ENCODE measurements at regions not wholly inside any gene's neighbourhood (a gene's known extent, or its start where the extent isn't known, plus 50 kb on each side); places are given as distances from the start of the nearest gene placed in this dataset.

DNA sequence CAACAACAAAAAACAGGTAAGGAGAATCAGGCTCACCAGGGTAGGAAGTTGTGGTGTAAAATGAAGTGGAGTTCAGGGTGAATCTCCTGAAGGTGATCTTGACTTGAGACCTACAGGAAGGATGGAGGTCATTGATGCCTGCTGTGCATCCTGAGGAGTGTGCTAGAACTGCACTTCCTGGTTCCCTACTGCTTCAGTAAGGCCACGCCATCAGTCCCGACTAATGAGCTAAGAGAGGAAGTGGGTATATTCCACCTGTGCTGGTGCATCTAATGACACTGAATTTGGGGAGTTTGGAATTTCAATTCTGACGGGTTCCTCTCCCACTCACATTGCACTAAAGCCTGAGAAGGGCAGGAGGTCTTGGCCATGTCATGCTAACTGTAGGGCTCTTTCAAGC is 349.3 kb upstream of the SLC14A2 start:
- no TSS peak for BruUV-seq (replicated peaks)
- Histone ChIP-seq H3K9me3 (ENCODE audit: control insufficient read depth, insufficient read depth, low read depth, low read length) (no peaks in the 10 kb centered on the region), H3K4me1 (ENCODE audit: control insufficient read depth, insufficient read depth, low read length) (no peaks in the 10 kb centered on the region), H3K27me3 (ENCODE audit: control insufficient read depth, insufficient read depth, low read length) (no peaks in the 10 kb centered on the region), H3K27ac (ENCODE audit: low read length) (no peak overlapping the region), H3K36me3 (ENCODE audit: control insufficient read depth, insufficient read depth, low read length) (no peaks in the 10 kb centered on the region), H3K4me3 (ENCODE audit: low read depth in 2 of 2, low read length in 2 of 2) (no peak overlapping the region)
- ChIA-PET POLR2A (no interaction called here), CTCF (no interaction called here)
- DNase-seq (ENCODE audit: low read depth, low spot score) (no peak), ATAC-seq (no peak)
- TF ChIP-seq SIN3A (IDR thresholded peaks at IDR 0.05; ENCODE audit: borderline replicate concordance, insufficient read depth, low read depth, low read length) (no peak), TCF7L2 (IDR thresholded peaks at IDR 0.05; ENCODE audit: low read depth, low read length) (no peak), POLR2AphosphoS5 (IDR thresholded peaks at IDR 0.05; ENCODE audit: low read depth, low read length) (no peak)
- TF ChIP-seq, protein P1, sequence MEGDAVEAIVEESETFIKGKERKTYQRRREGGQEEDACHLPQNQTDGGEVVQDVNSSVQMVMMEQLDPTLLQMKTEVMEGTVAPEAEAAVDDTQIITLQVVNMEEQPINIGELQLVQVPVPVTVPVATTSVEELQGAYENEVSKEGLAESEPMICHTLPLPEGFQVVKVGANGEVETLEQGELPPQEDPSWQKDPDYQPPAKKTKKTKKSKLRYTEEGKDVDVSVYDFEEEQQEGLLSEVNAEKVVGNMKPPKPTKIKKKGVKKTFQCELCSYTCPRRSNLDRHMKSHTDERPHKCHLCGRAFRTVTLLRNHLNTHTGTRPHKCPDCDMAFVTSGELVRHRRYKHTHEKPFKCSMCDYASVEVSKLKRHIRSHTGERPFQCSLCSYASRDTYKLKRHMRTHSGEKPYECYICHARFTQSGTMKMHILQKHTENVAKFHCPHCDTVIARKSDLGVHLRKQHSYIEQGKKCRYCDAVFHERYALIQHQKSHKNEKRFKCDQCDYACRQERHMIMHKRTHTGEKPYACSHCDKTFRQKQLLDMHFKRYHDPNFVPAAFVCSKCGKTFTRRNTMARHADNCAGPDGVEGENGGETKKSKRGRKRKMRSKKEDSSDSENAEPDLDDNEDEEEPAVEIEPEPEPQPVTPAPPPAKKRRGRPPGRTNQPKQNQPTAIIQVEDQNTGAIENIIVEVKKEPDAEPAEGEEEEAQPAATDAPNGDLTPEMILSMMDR (IDR thresholded peaks at IDR 0.05) = no peak
- TF ChIP-seq, protein P2, sequence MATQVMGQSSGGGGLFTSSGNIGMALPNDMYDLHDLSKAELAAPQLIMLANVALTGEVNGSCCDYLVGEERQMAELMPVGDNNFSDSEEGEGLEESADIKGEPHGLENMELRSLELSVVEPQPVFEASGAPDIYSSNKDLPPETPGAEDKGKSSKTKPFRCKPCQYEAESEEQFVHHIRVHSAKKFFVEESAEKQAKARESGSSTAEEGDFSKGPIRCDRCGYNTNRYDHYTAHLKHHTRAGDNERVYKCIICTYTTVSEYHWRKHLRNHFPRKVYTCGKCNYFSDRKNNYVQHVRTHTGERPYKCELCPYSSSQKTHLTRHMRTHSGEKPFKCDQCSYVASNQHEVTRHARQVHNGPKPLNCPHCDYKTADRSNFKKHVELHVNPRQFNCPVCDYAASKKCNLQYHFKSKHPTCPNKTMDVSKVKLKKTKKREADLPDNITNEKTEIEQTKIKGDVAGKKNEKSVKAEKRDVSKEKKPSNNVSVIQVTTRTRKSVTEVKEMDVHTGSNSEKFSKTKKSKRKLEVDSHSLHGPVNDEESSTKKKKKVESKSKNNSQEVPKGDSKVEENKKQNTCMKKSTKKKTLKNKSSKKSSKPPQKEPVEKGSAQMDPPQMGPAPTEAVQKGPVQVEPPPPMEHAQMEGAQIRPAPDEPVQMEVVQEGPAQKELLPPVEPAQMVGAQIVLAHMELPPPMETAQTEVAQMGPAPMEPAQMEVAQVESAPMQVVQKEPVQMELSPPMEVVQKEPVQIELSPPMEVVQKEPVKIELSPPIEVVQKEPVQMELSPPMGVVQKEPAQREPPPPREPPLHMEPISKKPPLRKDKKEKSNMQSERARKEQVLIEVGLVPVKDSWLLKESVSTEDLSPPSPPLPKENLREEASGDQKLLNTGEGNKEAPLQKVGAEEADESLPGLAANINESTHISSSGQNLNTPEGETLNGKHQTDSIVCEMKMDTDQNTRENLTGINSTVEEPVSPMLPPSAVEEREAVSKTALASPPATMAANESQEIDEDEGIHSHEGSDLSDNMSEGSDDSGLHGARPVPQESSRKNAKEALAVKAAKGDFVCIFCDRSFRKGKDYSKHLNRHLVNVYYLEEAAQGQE (IDR thresholded peaks at IDR 0.05; ENCODE audit: insufficient read depth in 1 of 2, low read depth in 2 of 2, low read length in 1 of 2) = no peak
- intact Hi-C loops (cut with micrococcal nuclease; ENCODE audit: unreplicated experiment) (no loop called here), in situ Hi-C loops (cut with HindIII; ENCODE audit: low pct_unique_long_range_greater_than_20kb, low sequenced_read_pairs) (no loop called here)

DNA sequence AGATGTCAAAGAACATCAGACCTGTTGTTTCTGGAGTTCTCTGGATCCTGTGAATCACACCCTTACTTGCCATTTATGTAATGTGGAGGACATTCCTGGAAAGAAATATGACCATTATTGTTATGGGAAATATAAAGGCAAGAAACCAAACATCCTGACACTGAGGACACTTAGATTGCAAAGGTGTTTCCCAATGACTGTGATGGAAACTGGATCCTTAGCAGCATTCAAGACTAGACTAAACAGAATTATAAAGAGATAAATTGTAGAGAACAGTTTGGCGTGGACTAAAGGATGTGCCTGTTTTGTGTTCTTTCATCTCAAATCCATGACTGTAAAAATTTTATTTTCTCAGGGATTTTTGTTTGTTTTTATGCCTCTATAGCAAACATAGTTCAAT is 347.7 kb upstream of the SLC14A2 start:
- ATAC-seq = no peak
- TF ChIP-seq SIN3A (IDR thresholded peaks at IDR 0.05; ENCODE audit: borderline replicate concordance, insufficient read depth, low read depth, low read length) (no peak), POLR2AphosphoS5 (IDR thresholded peaks at IDR 0.05; ENCODE audit: low read depth, low read length) (no peak), TCF7L2 (IDR thresholded peaks at IDR 0.05; ENCODE audit: low read depth, low read length) (no peak)
- TF ChIP-seq, protein P2 (IDR thresholded peaks at IDR 0.05; ENCODE audit: insufficient read depth in 1 of 2, low read depth in 2 of 2, low read length in 1 of 2) = no peak
- TF ChIP-seq, protein P1 (IDR thresholded peaks at IDR 0.05) = no peak

More for the DNA sequence above, 347.7 kb upstream of the SLC14A2 start:
- Histone ChIP-seq H3K36me3 (ENCODE audit: control insufficient read depth, insufficient read depth, low read length) (no peaks in the 10 kb centered on the region), H3K27me3 (ENCODE audit: control insufficient read depth, insufficient read depth, low read length) (no peaks in the 10 kb centered on the region), H3K4me1 (ENCODE audit: control insufficient read depth, insufficient read depth, low read length) (no peaks in the 10 kb centered on the region), H3K9me3 (ENCODE audit: control insufficient read depth, insufficient read depth, low read depth, low read length) (no peaks in the 10 kb centered on the region), H3K4me3 (ENCODE audit: low read depth in 2 of 2, low read length in 2 of 2) (no peak overlapping the region), H3K27ac (ENCODE audit: low read length) (no peak overlapping the region)
- BruUV-seq (replicated peaks) = no TSS peak
- POLR2A ChIA-PET = no interaction called here
- no peak for DNase-seq (ENCODE audit: low read depth, low spot score)
- intact Hi-C loops (cut with micrococcal nuclease; ENCODE audit: unreplicated experiment) (no loop called here), in situ Hi-C loops (cut with HindIII; ENCODE audit: low pct_unique_long_range_greater_than_20kb, low sequenced_read_pairs) (no loop called here)
- CTCF ChIA-PET = no interaction called here

All from Panc1 (cell line).